Spleen (tissue), 7 donors: ENCODE measurements at regions not wholly inside any gene's neighbourhood (a gene's known extent, or its start where the extent isn't known, plus 50 kb on each side); places are given as distances from the start of the nearest gene placed in this dataset.

Source experiments
- CTCF ChIP-seq, 11 experiments: fragments of 200-600 bp in 7 of 11; fragments of 450-650 bp in 4 of 11; sonication (generic) in 4 of 11; IDR thresholded peaks in 8 of 11; conservative IDR thresholded peaks in 3 of 11; 1 replicate in 7 of 11; 2 replicates in 4 of 11; pipeline versions ENCODE4 v1.4.0 to v1.8.0; 2016 to 2021; ENCODE audit warnings: antibody characterized with exemption in 11 of 11, inconsistent platforms in 4 of 11, mild to moderate bottlenecking in 1 of 11
- POLR2AphosphoS5 ChIP-seq, 3 donors: sonication (generic); formaldehyde crosslinking; IDR thresholded peaks; one replicate each; pipeline ENCODE4 v1.5.1; 2017; ENCODE audit warnings: antibody characterized with exemption in 3 of 3
- donor health status: DM: no; HTN: no; CAD: no; lungs with moderate emphysema.
- donor health status: DM: no; HTN: no; CAD: no.
- donor health status: DM: no; HTN: no; CAD: no.

DNA sequence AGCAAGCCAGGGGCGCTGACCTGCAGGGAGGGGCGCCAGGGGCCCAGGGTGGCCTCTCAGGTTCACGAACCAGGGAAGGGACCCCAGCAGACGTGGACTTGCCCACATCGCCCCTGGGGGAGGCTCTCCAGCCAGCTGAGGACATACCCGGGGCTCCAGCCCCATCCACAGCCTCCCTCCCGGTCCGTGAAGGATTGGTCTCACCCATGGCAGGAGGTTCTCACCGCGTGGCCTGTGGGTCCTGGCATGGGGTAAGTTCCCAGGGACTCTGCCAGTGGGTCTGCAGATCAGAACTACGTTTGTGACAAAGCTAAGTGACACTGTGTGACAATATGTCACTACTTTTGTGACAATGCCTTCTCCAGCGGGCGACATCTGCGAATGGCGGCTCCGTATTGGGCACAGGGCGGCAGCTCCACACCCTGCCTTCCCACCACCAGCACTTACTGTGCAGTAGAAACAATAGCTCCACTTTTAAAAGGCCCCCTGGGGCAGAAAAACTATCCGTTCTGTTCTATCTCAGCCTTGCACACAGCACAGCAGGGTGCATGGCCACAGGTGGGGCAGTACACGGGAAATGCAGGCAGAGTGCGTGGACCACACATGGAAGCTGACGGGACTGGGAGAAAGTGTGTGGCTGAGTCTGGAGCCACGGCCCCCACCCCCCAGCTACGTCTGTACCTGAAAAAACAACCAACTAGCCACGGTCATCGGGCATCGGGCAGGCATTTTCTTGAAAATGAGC is 65.2 kb upstream of the CTDP1 start:
- TF ChIP-seq POLR2AphosphoS5 (IDR thresholded peaks at IDR 0.05), result no peak
- no peak for TF ChIP-seq CTCF (IDR thresholded peaks at IDR 0.05 in 8 of 11, conservative IDR thresholded peaks at IDR 0.05 in 3 of 11)
